ENCODE measurements at regions not wholly inside any gene's neighbourhood (a gene's known extent, or its start where the extent isn't known, plus 50 kb on each side); places are given as distances from the start of the nearest gene placed in this dataset.

- no peak for TF ChIP-seq EZH2 (optimal IDR thresholded peaks at IDR 0.05; ENCODE audit: low read depth, low read length)
- no peak for TF ChIP-seq CTCF (IDR thresholded peaks at IDR 0.05; ENCODE audit: low read length)
Measured at GRCh38 chr4:126993351-126993750, 639.4 kb upstream of the INTU start.
